ENCODE measurements at regions not wholly inside any gene's neighbourhood (a gene's known extent, or its start where the extent isn't known, plus 50 kb on each side); places are given as distances from the start of the nearest gene placed in this dataset.
"Not testable (repeated sequence)": the region's sequence is repeated elsewhere in the genome, so short reads cannot be mapped to it uniquely, and the experiment has no call there.

DNA sequence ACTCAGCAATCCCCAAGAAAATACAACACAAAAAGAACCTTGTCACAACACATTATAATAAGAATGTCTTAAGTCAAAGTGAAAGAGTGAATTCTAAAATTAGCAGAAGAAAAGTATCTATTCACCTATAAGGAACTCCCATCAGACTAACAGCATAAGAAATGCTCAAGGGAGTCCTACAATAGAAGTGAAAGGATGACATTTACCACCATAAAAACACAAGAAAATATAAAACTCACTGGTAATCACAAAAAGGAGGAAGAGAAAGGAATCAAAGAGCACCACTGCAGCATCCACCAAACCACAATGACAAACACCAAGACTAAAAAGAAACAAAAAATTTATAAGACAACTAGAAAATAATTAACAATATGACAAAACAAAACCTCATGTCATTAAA, 257.0 kb upstream of the AGTR2 start:
- Histone ChIP-seq H3K27me3 (peaks cover 0 to 7% of the 10 kb centered on the region in 2 donors), H3K4me3 (no peak overlapping the region), H3K27ac (no peak overlapping the region), H3K9me3 (no peaks in the 10 kb centered on the region), H3K4me1 (no peaks in the 10 kb centered on the region), H3K36me3 (no peaks in the 10 kb centered on the region)
- TF ChIP-seq, protein P1, sequence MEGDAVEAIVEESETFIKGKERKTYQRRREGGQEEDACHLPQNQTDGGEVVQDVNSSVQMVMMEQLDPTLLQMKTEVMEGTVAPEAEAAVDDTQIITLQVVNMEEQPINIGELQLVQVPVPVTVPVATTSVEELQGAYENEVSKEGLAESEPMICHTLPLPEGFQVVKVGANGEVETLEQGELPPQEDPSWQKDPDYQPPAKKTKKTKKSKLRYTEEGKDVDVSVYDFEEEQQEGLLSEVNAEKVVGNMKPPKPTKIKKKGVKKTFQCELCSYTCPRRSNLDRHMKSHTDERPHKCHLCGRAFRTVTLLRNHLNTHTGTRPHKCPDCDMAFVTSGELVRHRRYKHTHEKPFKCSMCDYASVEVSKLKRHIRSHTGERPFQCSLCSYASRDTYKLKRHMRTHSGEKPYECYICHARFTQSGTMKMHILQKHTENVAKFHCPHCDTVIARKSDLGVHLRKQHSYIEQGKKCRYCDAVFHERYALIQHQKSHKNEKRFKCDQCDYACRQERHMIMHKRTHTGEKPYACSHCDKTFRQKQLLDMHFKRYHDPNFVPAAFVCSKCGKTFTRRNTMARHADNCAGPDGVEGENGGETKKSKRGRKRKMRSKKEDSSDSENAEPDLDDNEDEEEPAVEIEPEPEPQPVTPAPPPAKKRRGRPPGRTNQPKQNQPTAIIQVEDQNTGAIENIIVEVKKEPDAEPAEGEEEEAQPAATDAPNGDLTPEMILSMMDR (IDR thresholded peaks at IDR 0.05): no peak
- intact Hi-C loops (cut with DNase I): no loop called here
- DNase-seq (no peak), ATAC-seq (no peak)

DNA sequence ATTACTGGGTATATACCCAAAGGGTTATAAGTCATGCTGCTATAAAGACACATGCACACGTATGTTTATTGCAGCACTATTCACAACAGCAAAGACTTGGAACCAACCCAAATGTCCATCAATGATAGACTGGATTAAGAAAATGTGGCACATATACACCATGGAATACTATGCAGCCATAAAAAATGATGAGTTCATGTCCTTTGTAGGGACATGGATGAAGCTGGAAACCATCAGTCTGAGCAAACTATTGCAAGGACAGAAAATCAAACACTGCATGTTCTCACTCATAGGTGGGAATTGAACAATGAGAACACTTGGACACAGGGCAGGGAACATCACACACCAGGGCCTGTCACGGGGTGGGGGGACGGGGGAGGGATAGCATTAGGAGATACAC, 254.9 kb upstream of the AGTR2 start:
- DNase-seq; H3K9me3 ChIP-seq; H3K4me3 ChIP-seq; H3K27ac ChIP-seq; H3K27me3 ChIP-seq; intact Hi-C loops (cut with DNase I); H3K4me1 ChIP-seq; H3K36me3 ChIP-seq; ATAC-seq: not testable (repeated sequence)

DNA sequence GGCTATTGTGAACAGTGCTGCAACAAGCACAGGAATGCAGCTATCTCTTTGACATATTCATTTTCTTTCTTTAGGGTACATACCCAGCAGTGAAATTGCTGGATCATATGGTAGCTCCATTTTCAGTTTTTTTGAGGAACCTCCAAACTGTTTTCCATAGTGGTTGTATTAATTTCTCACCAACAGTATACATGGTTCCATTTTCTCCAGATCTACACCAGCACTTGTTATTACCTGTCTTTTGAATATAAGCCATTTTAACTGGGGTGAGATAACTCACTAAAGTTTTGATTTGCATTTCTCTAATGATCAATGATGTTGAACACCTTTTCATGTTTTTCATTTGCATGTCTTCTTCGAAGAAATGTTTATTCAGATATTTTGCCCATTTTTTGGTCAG, 241.1 kb upstream of the AGTR2 start:
- DNase-seq (no peak), ATAC-seq (no peak)
- Histone ChIP-seq H3K4me1 (no peaks in the 10 kb centered on the region), H3K9me3 (peaks cover 2 to 10% of the 10 kb centered on the region in 2 donors), H3K27me3 (no peaks in the 10 kb centered on the region), H3K27ac (no peak overlapping the region), H3K36me3 (no peaks in the 10 kb centered on the region), H3K4me3 (no peak overlapping the region)
- TF ChIP-seq, protein P1 (IDR thresholded peaks at IDR 0.05): no peak
- intact Hi-C loops (cut with DNase I): no loop called here

DNA sequence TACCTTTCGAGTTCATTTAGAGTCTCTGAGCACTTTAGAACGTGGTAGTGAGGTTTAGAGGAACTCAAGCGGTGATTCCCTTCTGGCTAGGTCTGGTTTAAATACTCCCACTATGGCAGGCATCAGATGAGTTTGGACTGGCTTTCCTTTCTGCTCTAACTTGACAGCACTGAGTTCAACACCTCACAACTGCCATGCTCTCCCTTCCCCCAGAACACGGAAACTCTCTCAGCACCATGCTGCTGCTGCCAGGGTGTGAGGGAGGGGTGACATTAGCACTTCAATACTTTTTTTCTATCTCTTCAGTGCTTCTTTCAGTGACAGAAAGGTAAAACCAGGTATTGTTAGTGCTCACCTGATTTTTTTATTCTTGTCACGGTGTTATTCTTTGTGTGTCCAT, 234.5 kb upstream of the AGTR2 start:
- ATAC-seq (no peak), DNase-seq (no peak)
- H3K4me3 ChIP-seq: no peak overlapping the region
- no peaks in the 10 kb centered on the region for H3K36me3 ChIP-seq
- H3K27me3 ChIP-seq: peaks cover 0 to 10% of the 10 kb centered on the region in 2 donors
- H3K9me3 ChIP-seq: no peaks in the 10 kb centered on the region
- intact Hi-C loops (cut with DNase I): no loop called here
- TF ChIP-seq, protein P1 (IDR thresholded peaks at IDR 0.05): no peak
- no peak overlapping the region for H3K27ac ChIP-seq
- no peaks in the 10 kb centered on the region for H3K4me1 ChIP-seq

DNA sequence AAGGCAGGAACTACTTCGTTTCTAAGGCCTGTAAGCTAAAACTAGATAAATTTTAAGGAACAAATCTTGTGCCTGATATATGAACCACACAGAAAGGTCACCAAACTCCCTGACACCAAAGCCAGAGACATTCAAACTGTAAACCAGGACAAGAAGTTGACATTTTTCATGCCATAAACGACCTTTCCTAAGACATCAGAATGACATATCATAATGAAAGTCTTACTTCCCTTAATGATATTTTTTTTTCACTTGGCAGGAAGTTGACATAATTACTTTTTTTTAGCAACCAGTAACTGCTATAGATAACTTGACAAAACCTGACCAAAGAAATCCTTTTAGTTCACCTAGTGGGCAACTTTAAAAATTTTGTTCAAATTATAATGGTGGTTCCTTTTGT, 231.5 kb upstream of the AGTR2 start:
- Histone ChIP-seq H3K4me3 (no peak overlapping the region), H3K9me3 (no peaks in the 10 kb centered on the region), H3K27ac (no peak overlapping the region), H3K27me3 (peaks cover 0 to 10% of the 10 kb centered on the region in 2 donors), H3K4me1 (no peaks in the 10 kb centered on the region), H3K36me3 (no peaks in the 10 kb centered on the region)
- TF ChIP-seq, protein P1 (IDR thresholded peaks at IDR 0.05): no peak
- intact Hi-C loops (cut with DNase I): no loop called here
- DNase-seq (no peak), ATAC-seq (no peak)

DNA sequence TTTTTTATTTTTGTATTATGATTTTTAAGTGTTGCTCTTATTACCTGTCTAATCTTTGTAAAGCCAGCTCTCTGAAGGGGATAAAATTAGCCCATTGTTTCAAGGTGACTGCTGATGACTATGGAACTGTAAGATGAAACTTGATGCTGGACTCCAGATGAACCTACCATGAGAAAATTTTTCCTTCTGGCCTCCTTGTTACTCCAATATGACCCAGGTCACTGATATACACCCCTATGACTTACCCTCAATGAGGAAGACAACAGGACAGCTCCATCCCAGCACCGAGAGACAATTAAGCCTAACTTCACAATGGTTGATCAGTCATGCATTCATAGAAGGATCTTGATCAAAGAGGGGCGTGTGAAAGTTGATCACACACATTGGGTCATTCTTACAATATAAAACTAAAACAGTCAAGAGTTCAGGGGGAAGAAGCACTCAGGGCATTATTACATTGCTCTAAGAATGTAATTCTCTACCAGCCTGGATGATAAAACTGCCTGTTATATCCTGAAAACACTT, 230.8 kb upstream of the AGTR2 start:
- no peaks in the 10 kb centered on the region for H3K9me3 ChIP-seq
- H3K36me3 ChIP-seq: no peaks in the 10 kb centered on the region
- H3K27ac ChIP-seq: no peak overlapping the region
- peaks cover 0 to 10% of the 10 kb centered on the region in 2 donors for H3K27me3 ChIP-seq
- TF ChIP-seq, protein P1 (IDR thresholded peaks at IDR 0.05): no peak
- intact Hi-C loops (cut with DNase I): no loop called here
- no peak overlapping the region for H3K4me3 ChIP-seq
- no peak for ATAC-seq
- H3K4me1 ChIP-seq: no peaks in the 10 kb centered on the region
- no peak for DNase-seq
